ENCODE measurements at regions not wholly inside any gene's neighbourhood (a gene's known extent, or its start where the extent isn't known, plus 50 kb on each side); places are given as distances from the start of the nearest gene placed in this dataset.

DNA sequence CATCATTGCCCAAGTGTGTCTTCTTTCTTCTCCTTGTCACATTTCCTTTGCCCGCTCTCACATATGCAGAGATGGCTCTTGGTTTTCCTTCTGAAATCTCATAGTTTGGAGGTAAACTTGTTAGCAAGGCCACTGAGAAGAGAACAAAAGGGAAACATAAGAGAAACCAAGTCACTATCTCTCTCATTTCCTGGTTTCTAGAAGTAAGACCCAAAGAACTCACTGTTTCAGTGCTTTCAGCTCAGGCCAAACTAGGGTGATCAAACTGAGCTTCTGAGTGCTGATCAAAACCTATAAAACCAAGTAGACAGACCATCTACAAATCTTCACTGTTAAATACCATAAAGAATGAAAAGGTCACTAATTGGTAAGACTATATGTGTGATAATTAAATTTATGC lies 275.4 kb upstream of the BTG1 start:
- H3K4me3 ChIP-seq (ENCODE audit: low read depth, low read length) = no peak overlapping the region
- no peaks in the 10 kb centered on the region for H3K9me3 ChIP-seq
- H3K36me3 Mint-ChIP-seq (ENCODE audit: insufficient read depth, unreplicated experiment) = no peaks in the 10 kb centered on the region
- no peaks in the 10 kb centered on the region for H3K27me3 ChIP-seq (replicated peaks; ENCODE audit: control insufficient read depth, insufficient read depth, low read length)
- peaks cover 2% of the 10 kb centered on the region for H3K27me3 Mint-ChIP-seq (ENCODE audit: insufficient read depth, unreplicated experiment)
- ChIA-PET POLR2A (no interaction called here), CTCF (no interaction called here)
- no peaks in the 10 kb centered on the region for H3K4me1 Mint-ChIP-seq (ENCODE audit: low read depth, unreplicated experiment)
- H3K4me1 ChIP-seq = no peaks in the 10 kb centered on the region
- no peaks in the 10 kb centered on the region for H3K36me3 ChIP-seq (ENCODE audit: control insufficient read depth, insufficient read depth, low read length)
- no peak overlapping the region for H3K27ac Mint-ChIP-seq (ENCODE audit: unreplicated experiment)
- intact Hi-C loops (cut with micrococcal nuclease; ENCODE audit: unreplicated experiment) = no loop called here
- no peak overlapping the region for H3K4me3 Mint-ChIP-seq (ENCODE audit: unreplicated experiment)
- TF ChIP-seq, protein P1, sequence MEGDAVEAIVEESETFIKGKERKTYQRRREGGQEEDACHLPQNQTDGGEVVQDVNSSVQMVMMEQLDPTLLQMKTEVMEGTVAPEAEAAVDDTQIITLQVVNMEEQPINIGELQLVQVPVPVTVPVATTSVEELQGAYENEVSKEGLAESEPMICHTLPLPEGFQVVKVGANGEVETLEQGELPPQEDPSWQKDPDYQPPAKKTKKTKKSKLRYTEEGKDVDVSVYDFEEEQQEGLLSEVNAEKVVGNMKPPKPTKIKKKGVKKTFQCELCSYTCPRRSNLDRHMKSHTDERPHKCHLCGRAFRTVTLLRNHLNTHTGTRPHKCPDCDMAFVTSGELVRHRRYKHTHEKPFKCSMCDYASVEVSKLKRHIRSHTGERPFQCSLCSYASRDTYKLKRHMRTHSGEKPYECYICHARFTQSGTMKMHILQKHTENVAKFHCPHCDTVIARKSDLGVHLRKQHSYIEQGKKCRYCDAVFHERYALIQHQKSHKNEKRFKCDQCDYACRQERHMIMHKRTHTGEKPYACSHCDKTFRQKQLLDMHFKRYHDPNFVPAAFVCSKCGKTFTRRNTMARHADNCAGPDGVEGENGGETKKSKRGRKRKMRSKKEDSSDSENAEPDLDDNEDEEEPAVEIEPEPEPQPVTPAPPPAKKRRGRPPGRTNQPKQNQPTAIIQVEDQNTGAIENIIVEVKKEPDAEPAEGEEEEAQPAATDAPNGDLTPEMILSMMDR (IDR thresholded peaks at IDR 0.05; ENCODE audit: insufficient read depth in 1 of 2, low read depth in 1 of 2, low read length in 1 of 2, severe bottlenecking in 1 of 2, unreplicated experiment in 1 of 2) = no peak
- no TSS peak for BruUV-seq (replicated peaks)
- no peak for DNase-seq
- H3K9me3 Mint-ChIP-seq (ENCODE audit: unreplicated experiment) = no peaks in the 10 kb centered on the region

DNA sequence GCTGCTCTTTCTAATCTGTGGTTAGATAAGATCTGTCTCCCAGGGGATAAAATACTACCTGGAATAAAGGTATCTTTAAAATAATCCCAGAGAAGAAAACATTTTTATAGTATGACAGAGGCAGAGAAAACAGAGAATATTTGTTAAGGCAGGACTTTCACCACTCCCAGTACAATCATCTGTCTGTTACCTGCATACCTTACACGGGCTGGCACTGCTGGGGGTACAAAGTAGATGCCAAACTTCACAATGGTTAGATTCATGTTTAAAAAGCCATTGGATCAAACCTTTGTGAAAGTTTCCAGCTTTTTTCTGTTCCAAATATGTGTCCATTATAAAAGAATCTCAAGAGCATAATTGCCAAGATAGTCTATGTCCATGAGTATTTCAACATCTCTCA lies 273.6 kb upstream of the BTG1 start:
- no peaks in the 10 kb centered on the region for H3K9me3 ChIP-seq
- no TSS peak for BruUV-seq (replicated peaks)
- Mint-ChIP-seq H3K9me3 (ENCODE audit: unreplicated experiment) (no peaks in the 10 kb centered on the region), H3K4me3 (ENCODE audit: unreplicated experiment) (no peak overlapping the region), H3K4me1 (ENCODE audit: low read depth, unreplicated experiment) (no peaks in the 10 kb centered on the region), H3K27ac (ENCODE audit: unreplicated experiment) (no peak overlapping the region), H3K27me3 (ENCODE audit: insufficient read depth, unreplicated experiment) (peaks cover 3% of the 10 kb centered on the region), H3K36me3 (ENCODE audit: insufficient read depth, unreplicated experiment) (no peaks in the 10 kb centered on the region)
- TF ChIP-seq, protein P1 (IDR thresholded peaks at IDR 0.05; ENCODE audit: insufficient read depth in 1 of 2, low read depth in 1 of 2, low read length in 1 of 2, severe bottlenecking in 1 of 2, unreplicated experiment in 1 of 2) = no peak
- no peak for DNase-seq
- ChIA-PET CTCF (no interaction called here), POLR2A (no interaction called here)
- H3K4me1 ChIP-seq = no peaks in the 10 kb centered on the region
- no peak overlapping the region for H3K4me3 ChIP-seq (ENCODE audit: low read depth, low read length)
- no peaks in the 10 kb centered on the region for H3K27me3 ChIP-seq (replicated peaks; ENCODE audit: control insufficient read depth, insufficient read depth, low read length)
- H3K36me3 ChIP-seq (ENCODE audit: control insufficient read depth, insufficient read depth, low read length) = no peaks in the 10 kb centered on the region
- intact Hi-C loops (cut with micrococcal nuclease; ENCODE audit: unreplicated experiment) = no loop called here

DNA sequence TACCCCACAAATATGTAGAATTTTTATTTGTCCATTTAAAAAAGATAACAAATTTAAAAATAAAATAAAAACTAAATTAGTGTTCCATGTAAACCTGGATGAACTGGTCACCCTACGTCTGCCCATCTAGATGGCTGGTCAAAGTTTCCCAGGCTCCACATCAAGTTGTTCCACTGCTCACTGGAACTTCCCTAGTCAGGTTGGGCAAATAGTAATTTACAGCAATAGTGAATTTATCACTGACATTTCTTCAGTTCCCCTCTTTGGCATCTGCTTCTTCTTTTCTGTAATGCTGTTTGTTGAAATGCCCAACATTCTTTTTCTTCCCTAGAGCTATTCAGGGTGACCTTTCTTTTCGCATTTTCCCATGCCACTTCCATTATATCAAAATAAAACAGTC lies 272.7 kb upstream of the BTG1 start:
- H3K4me1 ChIP-seq = no peaks in the 10 kb centered on the region
- no peaks in the 10 kb centered on the region for H3K36me3 ChIP-seq (ENCODE audit: control insufficient read depth, insufficient read depth, low read length)
- BruUV-seq (replicated peaks) = no TSS peak
- no peaks in the 10 kb centered on the region for H3K27me3 ChIP-seq (replicated peaks; ENCODE audit: control insufficient read depth, insufficient read depth, low read length)
- Mint-ChIP-seq H3K4me1 (ENCODE audit: low read depth, unreplicated experiment) (no peaks in the 10 kb centered on the region), H3K27ac (ENCODE audit: unreplicated experiment) (no peak overlapping the region), H3K36me3 (ENCODE audit: insufficient read depth, unreplicated experiment) (no peaks in the 10 kb centered on the region), H3K9me3 (ENCODE audit: unreplicated experiment) (no peaks in the 10 kb centered on the region), H3K4me3 (ENCODE audit: unreplicated experiment) (no peak overlapping the region), H3K27me3 (ENCODE audit: insufficient read depth, unreplicated experiment) (peaks cover 5% of the 10 kb centered on the region)
- ChIA-PET POLR2A (no interaction called here), CTCF (no interaction called here)
- H3K4me3 ChIP-seq (ENCODE audit: low read depth, low read length) = no peak overlapping the region
- DNase-seq = no peak
- no peaks in the 10 kb centered on the region for H3K9me3 ChIP-seq
- TF ChIP-seq, protein P1 (IDR thresholded peaks at IDR 0.05; ENCODE audit: insufficient read depth in 1 of 2, low read depth in 1 of 2, low read length in 1 of 2, severe bottlenecking in 1 of 2, unreplicated experiment in 1 of 2) = no peak
- intact Hi-C loops (cut with micrococcal nuclease; ENCODE audit: unreplicated experiment) = no loop called here

Measured in Caco-2 (cell line).